ENCODE measurements at regions not wholly inside any gene's neighbourhood (a gene's known extent, or its start where the extent isn't known, plus 50 kb on each side); places are given as distances from the start of the nearest gene placed in this dataset.

DNA sequence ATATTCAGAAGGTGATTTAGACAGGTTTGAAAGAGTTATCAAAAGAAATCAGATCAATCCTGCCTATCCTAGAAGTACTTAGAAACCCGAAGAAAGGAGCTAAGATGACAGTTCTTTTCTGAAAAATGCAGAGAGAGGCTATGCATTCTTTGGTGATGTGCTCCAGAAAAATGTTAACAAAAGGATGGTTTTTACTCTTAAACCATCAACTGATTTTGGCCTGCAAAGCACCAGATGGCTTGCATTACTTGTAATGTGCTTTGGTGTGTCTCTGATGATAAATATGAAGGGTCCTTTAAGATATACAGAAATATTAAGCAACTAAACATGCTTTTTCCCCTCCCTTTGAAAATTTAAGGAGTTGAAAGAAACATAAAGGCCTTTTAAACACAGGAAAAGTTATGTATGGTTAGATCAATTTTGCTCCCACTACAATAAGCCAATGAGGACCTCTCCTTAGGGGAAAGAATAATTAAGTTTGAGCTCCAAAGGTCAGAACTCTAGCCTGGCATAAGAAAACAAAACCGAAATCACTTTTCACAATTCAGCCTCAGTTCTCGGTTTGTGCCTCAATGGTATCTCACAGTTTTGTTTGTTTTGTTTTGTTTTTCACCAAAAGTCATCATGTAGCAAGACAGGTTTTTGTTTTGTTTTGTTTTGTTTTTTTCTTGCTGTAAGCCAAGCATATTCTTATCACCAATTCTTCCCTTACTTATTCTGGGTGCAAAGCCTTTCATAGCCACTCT is 302.4 kb upstream of the NT5C1B start:
- TF ChIP-seq, protein P1, sequence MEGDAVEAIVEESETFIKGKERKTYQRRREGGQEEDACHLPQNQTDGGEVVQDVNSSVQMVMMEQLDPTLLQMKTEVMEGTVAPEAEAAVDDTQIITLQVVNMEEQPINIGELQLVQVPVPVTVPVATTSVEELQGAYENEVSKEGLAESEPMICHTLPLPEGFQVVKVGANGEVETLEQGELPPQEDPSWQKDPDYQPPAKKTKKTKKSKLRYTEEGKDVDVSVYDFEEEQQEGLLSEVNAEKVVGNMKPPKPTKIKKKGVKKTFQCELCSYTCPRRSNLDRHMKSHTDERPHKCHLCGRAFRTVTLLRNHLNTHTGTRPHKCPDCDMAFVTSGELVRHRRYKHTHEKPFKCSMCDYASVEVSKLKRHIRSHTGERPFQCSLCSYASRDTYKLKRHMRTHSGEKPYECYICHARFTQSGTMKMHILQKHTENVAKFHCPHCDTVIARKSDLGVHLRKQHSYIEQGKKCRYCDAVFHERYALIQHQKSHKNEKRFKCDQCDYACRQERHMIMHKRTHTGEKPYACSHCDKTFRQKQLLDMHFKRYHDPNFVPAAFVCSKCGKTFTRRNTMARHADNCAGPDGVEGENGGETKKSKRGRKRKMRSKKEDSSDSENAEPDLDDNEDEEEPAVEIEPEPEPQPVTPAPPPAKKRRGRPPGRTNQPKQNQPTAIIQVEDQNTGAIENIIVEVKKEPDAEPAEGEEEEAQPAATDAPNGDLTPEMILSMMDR (IDR thresholded peaks at IDR 0.05), result no peak
- TF ChIP-seq POLR2A (IDR thresholded peaks at IDR 0.05), result no peak

Data from heart left ventricle (tissue), 13 donors.